SK-N-MC (cell line): ENCODE measurements at regions not wholly inside any gene's neighbourhood (a gene's known extent, or its start where the extent isn't known, plus 50 kb on each side); places are given as distances from the start of the nearest gene placed in this dataset.

Source experiments
- DNase-seq: peaks from one replicate; pipeline ENCODE4 v3.0.0-alpha.2; 2011; ENCODE audit warnings: low read depth, low spot score
- H3K27ac ChIP-seq: fragments of 200-600 bp; sonication (generic); 2 replicates; pipeline ENCODE4 v1.5.1; 2016; ENCODE audit warnings: mixed run types
- H3K36me3 ChIP-seq: fragments of 200-600 bp; sonication (generic); 2 replicates; pipeline ENCODE4 v1.6.1; 2017; ENCODE audit warnings: antibody characterized with exemption, low read length, mixed read lengths; ENCODE audit not compliant: insufficient read depth
- H3K4me3 ChIP-seq: fragments of 200-600 bp; sonication (generic); 2 replicates; pipeline ENCODE4 v1.5.1; 2016
- H3K9ac ChIP-seq: fragments of 200-600 bp; sonication (generic); 2 replicates; pipeline ENCODE4 v1.8.0; 2017; ENCODE audit warnings: mixed run types, mixed read lengths; ENCODE audit not compliant: insufficient read length
- H3K9me3 ChIP-seq: fragments of 200-600 bp; sonication (generic); 2 replicates; pipeline ENCODE4 v1.6.1; 2017; ENCODE audit warnings: low read depth, mild to moderate bottlenecking, antibody characterized with exemption, low read length, moderate library complexity, mixed read lengths
- EZH2 ChIP-seq: fragments of 200-600 bp; sonication (generic); IDR thresholded peaks from one replicate; pipeline ENCODE4 v1.6.1; 2017; ENCODE audit warnings: antibody characterized with exemption
- FOXP2 ChIP-seq: optimal IDR thresholded peaks from 2 replicates; pipeline ENCODE3; 2011; ENCODE audit warnings: mild to moderate bottlenecking, moderate library complexity; ENCODE audit not compliant: insufficient read depth; ENCODE audit errors: extremely low read length, control extremely low read depth
- POLR2AphosphoS5 ChIP-seq: IDR thresholded peaks from 2 replicates; pipeline ENCODE4 v1.6.1; 2012; ENCODE audit warnings: mild to moderate bottlenecking, low read depth, low read length, borderline replicate concordance

GRCh38 chr11:96447208-96448110 is 57.6 kb downstream of the JRKL start:
- Histone ChIP-seq H3K27ac (no peak overlapping the region), H3K9me3 (no peaks in the 10 kb centered on the region), H3K4me3 (no peak overlapping the region), H3K9ac (no peak overlapping the region), H3K36me3 (no peaks in the 10 kb centered on the region)
- DNase-seq = no peak
- no peak for TF ChIP-seq EZH2
- no peak for TF ChIP-seq FOXP2
- no peak for TF ChIP-seq POLR2AphosphoS5

- no peak for DNase-seq
- Histone ChIP-seq H3K27ac (no peak overlapping the region), H3K4me3 (no peak overlapping the region), H3K9ac (no peak overlapping the region), H3K9me3 (no peaks in the 10 kb centered on the region), H3K36me3 (no peaks in the 10 kb centered on the region)
- TF ChIP-seq POLR2AphosphoS5 (no peak), FOXP2 (no peak), EZH2 (no peak)
Measured at GRCh38 chr11:96448225-96448624, 58.4 kb downstream of the JRKL start.

GRCh38 chr11:96456111-96456510 is 66.3 kb downstream of the JRKL start:
- H3K4me3 ChIP-seq = no peak overlapping the region
- DNase-seq = no peak
- TF ChIP-seq FOXP2 = no peak
- no peak for TF ChIP-seq POLR2AphosphoS5
- no peak for TF ChIP-seq EZH2

GRCh38 chr11:96459751-96460150 is 69.9 kb downstream of the JRKL start:
- H3K9ac ChIP-seq = no peak overlapping the region
- no peaks in the 10 kb centered on the region for H3K36me3 ChIP-seq
- TF ChIP-seq EZH2 (no peak), FOXP2 (no peak), POLR2AphosphoS5 (no peak)
- DNase-seq = no peak
- H3K4me3 ChIP-seq = no peak overlapping the region
- no peaks in the 10 kb centered on the region for H3K9me3 ChIP-seq
- H3K27ac ChIP-seq = no peak overlapping the region

More at GRCh38 chr11:96456111-96456510, 66.3 kb downstream of the JRKL start:
- H3K27ac ChIP-seq = no peak overlapping the region
- no peaks in the 10 kb centered on the region for H3K36me3 ChIP-seq
- no peaks in the 10 kb centered on the region for H3K9me3 ChIP-seq
- no peak overlapping the region for H3K9ac ChIP-seq

- no peaks in the 10 kb centered on the region for H3K36me3 ChIP-seq
- no peak overlapping the region for H3K27ac ChIP-seq
- no peak for DNase-seq
- H3K9me3 ChIP-seq = no peaks in the 10 kb centered on the region
- H3K9ac ChIP-seq = no peak overlapping the region
- no peak overlapping the region for H3K4me3 ChIP-seq
- TF ChIP-seq EZH2 (no peak), FOXP2 (no peak), POLR2AphosphoS5 (no peak)
Measured at GRCh38 chr11:96461871-96462270, 72.1 kb downstream of the JRKL start.

- Histone ChIP-seq H3K9ac (no peak overlapping the region), H3K27ac (no peak overlapping the region), H3K36me3 (no peaks in the 10 kb centered on the region), H3K4me3 (peak overlapping the region; percentile 72), H3K9me3 (no peaks in the 10 kb centered on the region)
- DNase-seq = peak; percentile 81
- TF ChIP-seq FOXP2 = no peak
- TF ChIP-seq EZH2 = no peak
- TF ChIP-seq POLR2AphosphoS5 = no peak
Measured at GRCh38 chr11:96464700-96465307, 75.0 kb downstream of the JRKL start.

- H3K4me3 ChIP-seq = no peak overlapping the region
- DNase-seq = no peak
- TF ChIP-seq EZH2 (no peak), FOXP2 (no peak), POLR2AphosphoS5 (no peak)
Measured at GRCh38 chr11:96465512-96465911, 75.7 kb downstream of the JRKL start.

GRCh38 chr11:96466607-96467006 is 76.8 kb downstream of the JRKL start:
- no peak overlapping the region for H3K4me3 ChIP-seq
- no peaks in the 10 kb centered on the region for H3K9me3 ChIP-seq
- no peak overlapping the region for H3K9ac ChIP-seq
- TF ChIP-seq POLR2AphosphoS5 (no peak), FOXP2 (no peak), EZH2 (no peak)
- no peak for DNase-seq
- no peak overlapping the region for H3K27ac ChIP-seq
- H3K36me3 ChIP-seq = no peaks in the 10 kb centered on the region

More at GRCh38 chr11:96465512-96465911, 75.7 kb downstream of the JRKL start:
- no peaks in the 10 kb centered on the region for H3K9me3 ChIP-seq
- no peak overlapping the region for H3K9ac ChIP-seq
- no peaks in the 10 kb centered on the region for H3K36me3 ChIP-seq
- H3K27ac ChIP-seq = no peak overlapping the region

- Histone ChIP-seq H3K36me3 (no peaks in the 10 kb centered on the region), H3K27ac (no peak overlapping the region), H3K4me3 (no peak overlapping the region), H3K9ac (no peak overlapping the region), H3K9me3 (no peaks in the 10 kb centered on the region)
- no peak for TF ChIP-seq POLR2AphosphoS5
- DNase-seq = no peak
Measured at GRCh38 chr11:96469776-96470175, 80.0 kb downstream of the JRKL start.
